Vagina (tissue), 2 donors: ENCODE measurements at regions not wholly inside any gene's neighbourhood (a gene's known extent, or its start where the extent isn't known, plus 50 kb on each side); places are given as distances from the start of the nearest gene placed in this dataset.

Experiments used
- POLR2A ChIP-seq, 2 donors: fragments of 450-650 bp; IDR thresholded peaks; one replicate each; pipeline ENCODE4 v1.6.1; 2017; ENCODE audit warnings: antibody characterized with exemption in 2 of 2, mild to moderate bottlenecking in 2 of 2, moderate library complexity in 2 of 2
- POLR2AphosphoS5 ChIP-seq, 2 donors: sonication (generic); formaldehyde crosslinking; IDR thresholded peaks; one replicate each; pipeline ENCODE4 v1.9.0; 2017; ENCODE audit warnings: antibody characterized with exemption in 2 of 2, mild to moderate bottlenecking in 2 of 2, low read depth in 1 of 2; ENCODE audit not compliant: insufficient read depth in 1 of 2
- TF ChIP-seq, protein P1 (sequence below), 3 experiments: fragments of 450-650 bp in 2 of 3; fragments of 200-600 bp in 1 of 3; sonication (generic) in 1 of 3; IDR thresholded peaks; one replicate each; pipeline ENCODE4 v1.5.1; 2017 to 2019; ENCODE audit warnings: antibody characterized with exemption in 3 of 3, mild to moderate bottlenecking in 2 of 3, moderate library complexity in 2 of 3

GRCh38 chr5:12174734-12175133 lies 270.5 kb upstream of the CTNND2 start:
- TF ChIP-seq, protein P1, sequence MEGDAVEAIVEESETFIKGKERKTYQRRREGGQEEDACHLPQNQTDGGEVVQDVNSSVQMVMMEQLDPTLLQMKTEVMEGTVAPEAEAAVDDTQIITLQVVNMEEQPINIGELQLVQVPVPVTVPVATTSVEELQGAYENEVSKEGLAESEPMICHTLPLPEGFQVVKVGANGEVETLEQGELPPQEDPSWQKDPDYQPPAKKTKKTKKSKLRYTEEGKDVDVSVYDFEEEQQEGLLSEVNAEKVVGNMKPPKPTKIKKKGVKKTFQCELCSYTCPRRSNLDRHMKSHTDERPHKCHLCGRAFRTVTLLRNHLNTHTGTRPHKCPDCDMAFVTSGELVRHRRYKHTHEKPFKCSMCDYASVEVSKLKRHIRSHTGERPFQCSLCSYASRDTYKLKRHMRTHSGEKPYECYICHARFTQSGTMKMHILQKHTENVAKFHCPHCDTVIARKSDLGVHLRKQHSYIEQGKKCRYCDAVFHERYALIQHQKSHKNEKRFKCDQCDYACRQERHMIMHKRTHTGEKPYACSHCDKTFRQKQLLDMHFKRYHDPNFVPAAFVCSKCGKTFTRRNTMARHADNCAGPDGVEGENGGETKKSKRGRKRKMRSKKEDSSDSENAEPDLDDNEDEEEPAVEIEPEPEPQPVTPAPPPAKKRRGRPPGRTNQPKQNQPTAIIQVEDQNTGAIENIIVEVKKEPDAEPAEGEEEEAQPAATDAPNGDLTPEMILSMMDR (IDR thresholded peaks at IDR 0.05) = no peak
- TF ChIP-seq POLR2A (IDR thresholded peaks at IDR 0.05) (no peak), POLR2AphosphoS5 (IDR thresholded peaks at IDR 0.05; ENCODE audit: insufficient read depth in 1 of 2, low read depth in 1 of 2) (no peak)
